ENCODE measurements at regions not wholly inside any gene's neighbourhood (a gene's known extent, or its start where the extent isn't known, plus 50 kb on each side); places are given as distances from the start of the nearest gene placed in this dataset.

DNA sequence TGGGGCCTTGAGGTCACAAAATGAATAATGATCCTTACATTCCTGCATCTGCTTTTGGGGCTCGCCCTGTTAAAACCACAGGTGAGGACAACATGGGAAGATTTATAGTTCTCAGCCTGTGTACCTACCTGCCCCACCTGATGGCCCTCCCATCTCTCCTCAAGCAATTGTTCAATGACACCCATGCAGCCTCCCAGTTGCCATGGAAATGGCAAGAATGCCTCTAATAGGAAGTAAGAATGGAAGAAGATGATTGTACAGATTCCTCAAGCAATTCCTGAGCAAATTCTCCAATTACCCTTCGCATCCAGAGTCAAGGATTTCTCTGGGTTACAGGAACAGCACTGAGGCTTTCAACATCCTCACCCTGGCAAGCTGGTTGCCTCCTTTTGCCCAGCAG, 78.6 kb upstream of the CCL2 start:
- DNase-seq (ENCODE audit: low read depth in 2 of 2), result no peak

DNA sequence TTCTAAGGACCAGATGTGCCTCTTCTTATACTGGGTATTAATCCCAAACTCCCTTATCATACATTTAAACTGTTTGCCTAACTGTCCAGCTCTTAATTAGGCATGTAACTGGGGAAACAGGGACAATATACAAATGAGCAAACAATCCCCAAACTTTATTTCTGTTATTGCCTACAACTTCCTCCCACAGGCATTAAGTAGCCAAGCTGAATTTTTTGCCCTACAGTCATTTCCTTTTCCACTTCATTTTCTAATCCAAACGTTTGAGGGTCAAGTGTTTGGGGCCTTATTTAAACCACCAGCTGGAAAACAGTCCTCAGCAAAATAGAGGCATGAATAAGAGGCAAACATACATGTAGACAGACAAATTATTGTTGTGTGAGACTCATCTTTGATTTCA, 77.4 kb upstream of the CCL2 start:
- no peak for DNase-seq (ENCODE audit: low read depth in 2 of 2)

DNA sequence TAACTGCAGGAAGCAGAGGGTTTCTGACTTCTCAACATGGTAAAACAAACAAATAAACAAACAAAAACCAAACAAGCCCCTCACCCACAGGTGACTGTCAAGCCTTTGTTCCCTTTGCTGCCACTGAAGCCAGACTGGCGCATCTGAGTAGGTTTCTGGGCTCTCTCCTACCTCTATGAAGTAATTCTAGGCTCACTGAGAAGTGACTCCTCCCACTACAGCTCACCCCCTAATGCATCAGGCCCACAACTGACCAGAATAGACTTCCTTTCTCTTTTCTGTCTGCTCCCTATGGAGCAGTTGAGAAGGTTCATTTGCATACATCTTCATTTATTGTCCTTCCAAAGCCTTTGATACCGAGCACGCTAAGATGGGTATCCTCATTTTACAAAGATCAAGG, 77.0 kb upstream of the CCL2 start:
- DNase-seq (ENCODE audit: low read depth in 2 of 2), result no peak

DNA sequence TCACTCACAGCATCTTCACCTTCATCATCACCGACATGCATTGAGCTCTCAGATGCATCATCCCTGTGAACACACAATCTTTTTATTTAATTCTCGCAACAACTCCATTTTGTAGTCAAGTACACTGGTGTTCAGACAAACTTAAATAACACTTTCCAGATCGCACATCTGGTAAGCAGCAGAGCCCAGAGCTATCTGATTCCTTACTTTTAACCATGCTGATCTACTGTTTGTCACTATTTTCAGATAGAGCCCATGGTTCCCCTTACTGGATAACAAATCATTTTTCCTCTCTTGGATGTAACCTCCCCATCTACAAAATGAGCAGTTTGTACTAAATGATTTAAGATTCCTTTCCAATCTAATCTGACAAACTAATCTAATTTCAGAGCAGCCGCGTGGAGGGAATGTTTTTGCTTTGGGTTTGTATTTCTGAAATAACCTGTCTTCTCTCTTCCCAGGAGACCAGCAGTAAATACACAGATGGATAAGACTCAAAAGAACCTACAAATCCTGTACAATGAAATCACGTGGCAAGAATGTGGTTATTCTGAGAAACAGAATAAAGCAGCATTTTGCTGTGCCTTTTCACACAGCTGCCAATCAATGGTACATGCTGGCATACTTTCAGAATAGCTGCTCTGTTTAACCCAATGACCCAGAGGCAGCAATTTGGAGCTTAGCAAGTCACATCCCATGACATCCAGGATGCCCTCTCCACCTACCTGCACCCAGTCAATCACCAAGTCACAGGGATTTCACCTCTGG, 72.9 kb upstream of the CCL2 start:
- DNase-seq (ENCODE audit: low read depth in 2 of 2), result no peak

DNA sequence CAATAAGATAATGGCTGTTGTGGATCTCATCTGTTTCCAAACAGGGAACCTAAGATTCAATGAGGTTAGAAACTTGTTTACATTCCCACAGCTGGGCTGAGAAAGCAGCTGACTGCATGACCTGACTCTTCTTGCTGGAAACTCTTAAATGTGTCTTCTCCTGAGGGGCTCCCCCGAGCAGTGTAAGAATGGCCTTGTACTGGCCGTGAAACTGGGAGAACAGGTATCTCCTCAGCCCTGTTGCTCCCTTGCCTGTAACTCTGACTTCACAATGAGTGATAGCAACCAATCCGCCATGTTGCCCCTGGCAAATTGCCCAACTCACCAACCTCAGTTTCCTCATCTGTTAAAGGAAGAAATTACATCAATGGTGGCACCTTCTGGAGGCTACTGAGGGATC, 59.1 kb upstream of the CCL2 start:
- DNase-seq (ENCODE audit: low read depth in 2 of 2), result no peak

DNA sequence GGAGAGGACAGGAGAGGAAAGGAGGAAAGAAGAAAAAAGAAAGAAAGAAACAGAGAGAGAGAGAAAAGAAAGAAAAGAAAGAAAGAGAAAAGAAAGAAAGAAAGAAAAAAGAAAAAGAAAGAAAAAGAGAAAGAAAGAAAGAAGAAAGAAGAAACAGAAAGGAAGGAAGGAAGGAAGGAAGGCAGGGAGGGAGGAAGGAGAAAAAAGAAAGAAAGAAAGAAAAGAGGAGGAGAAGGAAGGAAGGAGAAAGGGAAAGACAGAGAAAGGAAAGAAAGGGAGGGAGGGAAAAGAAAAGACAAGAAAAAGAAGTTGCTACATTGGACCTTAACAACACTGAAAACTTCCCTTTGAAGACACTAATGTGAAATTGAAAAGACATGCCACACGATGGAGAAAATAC, 56.6 kb upstream of the CCL2 start:
- no peak for DNase-seq (ENCODE audit: low read depth in 2 of 2)

DNA sequence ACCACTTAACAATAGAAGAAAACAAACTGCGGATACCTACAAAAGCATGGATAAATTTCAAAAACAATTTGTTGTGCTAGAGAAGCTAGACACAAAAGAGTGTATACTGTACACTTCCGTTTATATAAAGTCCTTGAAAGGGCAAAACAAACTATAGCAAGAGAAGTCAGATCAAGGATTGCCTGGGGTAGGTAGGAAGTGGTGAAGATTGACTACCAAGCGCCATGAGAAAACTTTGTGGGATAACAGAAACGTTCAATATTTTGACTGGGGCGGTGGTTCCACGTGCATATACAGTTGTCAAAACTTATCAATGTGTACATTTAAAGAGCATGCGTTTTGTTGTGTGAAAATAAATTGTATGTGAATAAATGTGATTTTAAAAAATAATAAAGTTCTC, 55.6 kb upstream of the CCL2 start:
- DNase-seq (ENCODE audit: low read depth in 2 of 2), result no peak

DNA sequence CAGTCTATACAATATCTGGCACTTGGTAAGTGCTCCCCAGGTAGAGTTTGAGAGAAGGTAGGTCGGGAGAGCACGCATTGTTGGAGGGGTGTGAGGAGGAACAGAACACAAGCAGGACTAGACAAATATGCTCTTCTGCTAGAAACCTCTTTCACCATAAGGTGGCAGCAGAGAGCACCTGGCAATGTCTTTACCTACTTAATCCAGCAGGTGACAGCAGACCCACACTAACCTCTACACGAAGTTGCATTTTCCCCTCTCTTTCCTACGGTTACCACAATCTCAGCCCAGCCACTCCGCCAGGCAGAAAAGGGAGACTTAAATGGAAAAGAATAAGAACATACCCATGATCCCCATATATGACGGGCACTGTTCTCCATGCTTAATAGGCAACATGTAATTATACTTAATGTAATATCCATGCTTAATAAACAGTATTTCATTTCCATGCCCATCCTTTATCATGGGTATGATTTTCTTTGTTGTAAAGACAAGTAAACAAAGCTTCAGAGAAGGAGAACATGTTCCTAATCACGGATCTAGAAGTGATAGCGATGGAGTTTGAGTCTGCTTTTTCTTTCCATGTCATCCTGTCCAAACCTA, 55.1 kb upstream of the CCL2 start:
- peak; percentile 54 to 55 for DNase-seq (ENCODE audit: low read depth in 2 of 2)

DNA sequence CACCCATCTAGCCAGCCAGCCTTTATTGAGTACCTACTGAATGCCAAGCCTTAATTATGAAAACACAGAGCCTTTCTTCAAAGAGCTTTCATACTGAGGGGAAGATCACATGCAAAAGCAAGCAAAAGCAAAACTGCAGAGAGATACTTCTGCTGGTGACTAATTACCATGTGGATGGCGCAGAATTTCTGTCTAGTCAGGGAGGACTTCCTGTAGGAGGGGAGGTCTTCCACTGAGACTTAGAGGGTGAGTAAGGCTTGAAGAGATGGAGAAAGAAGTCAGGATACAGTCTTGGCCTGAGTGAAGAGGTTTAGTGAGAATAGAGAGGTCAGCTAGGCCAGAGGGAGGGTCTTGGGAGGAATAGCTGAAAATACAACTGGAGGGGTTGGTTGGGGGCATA, 53.9 kb upstream of the CCL2 start:
- no peak for DNase-seq (ENCODE audit: low read depth in 2 of 2)

DNA sequence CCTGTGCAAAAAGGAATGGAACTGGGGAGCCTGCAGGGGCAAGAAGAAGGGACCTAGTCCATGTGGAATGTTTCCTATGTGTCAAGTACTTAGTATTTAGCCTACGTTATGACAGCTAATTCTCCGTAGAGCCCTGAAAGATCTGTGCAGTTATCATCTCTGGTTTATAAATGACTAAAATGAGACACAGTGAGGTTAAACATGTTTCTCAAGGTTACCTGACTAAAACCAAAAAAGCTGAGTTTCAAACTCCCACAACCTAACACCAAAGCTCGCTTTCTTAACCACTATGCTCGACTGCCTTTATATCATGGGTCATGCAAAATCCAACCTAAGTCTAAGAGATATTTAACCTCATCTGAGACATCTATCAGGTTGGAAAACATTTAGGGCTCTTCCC, 53.3 kb upstream of the CCL2 start:
- no peak for DNase-seq (ENCODE audit: low read depth in 2 of 2)

DNA sequence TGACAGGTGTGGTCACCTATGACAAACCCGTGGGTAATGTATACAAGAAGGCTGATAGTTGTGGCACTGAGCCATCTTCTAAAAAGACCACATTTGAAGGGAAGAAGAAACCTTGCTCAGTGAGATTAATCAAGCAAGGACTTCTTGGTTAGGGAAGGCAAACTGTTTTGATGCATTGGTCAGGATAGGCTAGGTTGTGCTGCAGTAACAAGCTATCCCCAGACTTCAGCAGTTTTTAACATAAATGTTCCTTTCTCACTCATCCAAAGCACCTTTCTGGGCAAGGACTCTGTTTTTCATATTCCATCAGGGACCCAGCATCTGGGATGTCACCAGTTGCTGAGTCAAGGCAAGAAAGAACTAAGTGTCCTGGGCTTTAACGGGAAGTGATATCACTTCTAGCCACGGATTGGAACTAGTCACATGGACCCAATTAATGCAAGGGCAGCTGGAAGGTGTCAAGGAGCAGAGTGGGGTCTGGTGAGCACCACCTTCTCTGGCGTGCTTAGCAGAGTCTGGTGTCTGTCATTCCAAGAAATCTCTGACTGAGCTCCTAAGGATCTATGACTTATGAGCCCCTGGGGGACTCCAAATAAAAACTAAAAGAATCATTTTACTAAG, 52.0 kb upstream of the CCL2 start:
- no peak for DNase-seq (ENCODE audit: low read depth in 2 of 2)

DNA sequence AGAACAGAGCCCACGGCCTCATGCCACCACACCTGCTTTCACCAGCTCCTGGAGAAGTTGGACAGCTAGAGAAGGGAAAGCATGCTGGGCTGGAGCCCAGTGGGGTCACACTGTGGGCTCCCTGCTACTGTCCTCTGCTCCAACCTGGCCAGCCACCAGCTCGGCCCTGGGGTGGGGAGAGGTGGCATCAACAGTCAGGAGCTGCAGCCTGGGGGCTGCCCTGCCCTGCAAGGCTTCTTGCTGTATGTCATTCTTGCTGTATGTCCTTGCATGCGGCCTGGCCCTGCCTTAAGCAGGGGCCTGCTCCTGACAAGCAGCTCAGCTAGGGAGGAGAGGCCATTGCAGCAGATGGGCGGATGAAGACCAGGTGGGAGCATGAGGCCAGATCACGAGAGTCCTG, 50.7 kb upstream of the CCL2 start:
- DNase-seq (ENCODE audit: low read depth in 2 of 2), result no peak

Measured in fibroblast of skin of left biceps (primary cell).